ENCODE measurements at regions not wholly inside any gene's neighbourhood (a gene's known extent, or its start where the extent isn't known, plus 50 kb on each side); places are given as distances from the start of the nearest gene placed in this dataset.

- TF ChIP-seq, protein P1, sequence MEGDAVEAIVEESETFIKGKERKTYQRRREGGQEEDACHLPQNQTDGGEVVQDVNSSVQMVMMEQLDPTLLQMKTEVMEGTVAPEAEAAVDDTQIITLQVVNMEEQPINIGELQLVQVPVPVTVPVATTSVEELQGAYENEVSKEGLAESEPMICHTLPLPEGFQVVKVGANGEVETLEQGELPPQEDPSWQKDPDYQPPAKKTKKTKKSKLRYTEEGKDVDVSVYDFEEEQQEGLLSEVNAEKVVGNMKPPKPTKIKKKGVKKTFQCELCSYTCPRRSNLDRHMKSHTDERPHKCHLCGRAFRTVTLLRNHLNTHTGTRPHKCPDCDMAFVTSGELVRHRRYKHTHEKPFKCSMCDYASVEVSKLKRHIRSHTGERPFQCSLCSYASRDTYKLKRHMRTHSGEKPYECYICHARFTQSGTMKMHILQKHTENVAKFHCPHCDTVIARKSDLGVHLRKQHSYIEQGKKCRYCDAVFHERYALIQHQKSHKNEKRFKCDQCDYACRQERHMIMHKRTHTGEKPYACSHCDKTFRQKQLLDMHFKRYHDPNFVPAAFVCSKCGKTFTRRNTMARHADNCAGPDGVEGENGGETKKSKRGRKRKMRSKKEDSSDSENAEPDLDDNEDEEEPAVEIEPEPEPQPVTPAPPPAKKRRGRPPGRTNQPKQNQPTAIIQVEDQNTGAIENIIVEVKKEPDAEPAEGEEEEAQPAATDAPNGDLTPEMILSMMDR (conservative IDR thresholded peaks at IDR 0.05) = no peak
- TF ChIP-seq EZH2 (IDR thresholded peaks at IDR 0.05; ENCODE audit: low read depth) = no peak
These were observed 205.0 kb downstream of the SUDS3 start for GRCh38 chr12:118581371-118581770.

Measured in PC-9 (cell line).